Transverse colon (tissue), 3 donors: ENCODE measurements at regions not wholly inside any gene's neighbourhood (a gene's known extent, or its start where the extent isn't known, plus 50 kb on each side); places are given as distances from the start of the nearest gene placed in this dataset.

Experiments
- POLR2A ChIP-seq: fragments of 450-650 bp; IDR thresholded peaks from one replicate; pipeline ENCODE4 v1.6.1; 2016; ENCODE audit warnings: antibody characterized with exemption, mild to moderate bottlenecking, moderate library complexity
- TF ChIP-seq, protein P1 (sequence below), 5 experiments: fragments of 200-600 bp in 3 of 5; fragments of 450-650 bp in 2 of 5; sonication (generic) in 3 of 5; IDR thresholded peaks; 1 replicate in 2 of 5; 2 replicates in 3 of 5; pipeline ENCODE4 v1.5.1; 2016 to 2017; ENCODE audit warnings: antibody characterized with exemption in 5 of 5, inconsistent platforms in 3 of 5, mild to moderate bottlenecking in 2 of 5, moderate library complexity in 1 of 5

DNA sequence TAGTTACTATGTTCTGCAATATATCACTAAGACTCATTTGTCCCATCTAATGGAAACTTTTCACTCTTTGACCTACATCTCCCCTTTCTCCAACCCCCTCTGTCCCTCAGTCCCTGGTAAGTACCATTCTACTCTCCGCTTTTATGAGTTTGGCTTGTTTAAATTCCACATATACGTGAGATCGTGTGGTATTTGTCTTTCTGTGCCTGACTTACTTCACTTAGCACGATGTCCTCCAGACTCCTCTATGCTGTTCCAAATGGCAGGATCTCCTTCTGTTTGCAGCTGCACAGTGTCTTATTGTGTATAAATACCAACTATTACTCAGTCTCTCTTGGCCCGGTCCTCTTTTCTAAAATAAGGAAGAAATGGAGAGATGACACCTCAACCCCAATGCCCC lies 205.4 kb upstream of the NTM start:
- TF ChIP-seq, protein P1, sequence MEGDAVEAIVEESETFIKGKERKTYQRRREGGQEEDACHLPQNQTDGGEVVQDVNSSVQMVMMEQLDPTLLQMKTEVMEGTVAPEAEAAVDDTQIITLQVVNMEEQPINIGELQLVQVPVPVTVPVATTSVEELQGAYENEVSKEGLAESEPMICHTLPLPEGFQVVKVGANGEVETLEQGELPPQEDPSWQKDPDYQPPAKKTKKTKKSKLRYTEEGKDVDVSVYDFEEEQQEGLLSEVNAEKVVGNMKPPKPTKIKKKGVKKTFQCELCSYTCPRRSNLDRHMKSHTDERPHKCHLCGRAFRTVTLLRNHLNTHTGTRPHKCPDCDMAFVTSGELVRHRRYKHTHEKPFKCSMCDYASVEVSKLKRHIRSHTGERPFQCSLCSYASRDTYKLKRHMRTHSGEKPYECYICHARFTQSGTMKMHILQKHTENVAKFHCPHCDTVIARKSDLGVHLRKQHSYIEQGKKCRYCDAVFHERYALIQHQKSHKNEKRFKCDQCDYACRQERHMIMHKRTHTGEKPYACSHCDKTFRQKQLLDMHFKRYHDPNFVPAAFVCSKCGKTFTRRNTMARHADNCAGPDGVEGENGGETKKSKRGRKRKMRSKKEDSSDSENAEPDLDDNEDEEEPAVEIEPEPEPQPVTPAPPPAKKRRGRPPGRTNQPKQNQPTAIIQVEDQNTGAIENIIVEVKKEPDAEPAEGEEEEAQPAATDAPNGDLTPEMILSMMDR (IDR thresholded peaks at IDR 0.05): no peak
- no peak for TF ChIP-seq POLR2A
